ENCODE measurements at regions not wholly inside any gene's neighbourhood (a gene's known extent, or its start where the extent isn't known, plus 50 kb on each side); places are given as distances from the start of the nearest gene placed in this dataset.

DNA sequence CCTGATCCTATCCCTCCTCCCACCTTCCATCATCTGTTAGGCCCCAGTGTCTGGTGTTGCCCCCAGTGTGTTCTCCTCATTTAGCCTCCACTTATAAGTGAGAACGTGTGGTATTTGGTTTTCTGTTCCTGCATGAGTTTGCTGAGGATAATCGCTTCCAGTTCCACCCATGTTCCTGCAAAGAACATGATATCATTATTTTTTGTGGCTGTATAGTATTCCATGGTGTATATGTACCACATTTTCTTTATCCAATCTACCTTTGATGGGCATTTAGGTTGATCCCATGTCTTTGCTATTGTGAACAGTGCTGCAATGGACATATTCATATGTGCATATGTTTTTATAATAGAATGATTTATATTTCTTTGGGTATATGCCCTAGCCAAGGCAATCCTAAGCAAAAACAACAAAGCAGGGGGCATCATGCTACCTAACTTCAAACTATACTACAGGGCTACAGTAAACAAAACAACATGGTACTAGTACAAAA is 142.9 kb downstream of the TNFSF18 start:
- no peaks in the 10 kb centered on the region for H3K27me3 ChIP-seq (ENCODE audit: control insufficient read depth, insufficient read depth, low read length)
- no peak for DNase-seq (ENCODE audit: low read depth, low spot score)
- peak overlapping the region; percentile 68 for H3K27ac ChIP-seq (ENCODE audit: low read depth, low read length)
- TF ChIP-seq, protein P1, sequence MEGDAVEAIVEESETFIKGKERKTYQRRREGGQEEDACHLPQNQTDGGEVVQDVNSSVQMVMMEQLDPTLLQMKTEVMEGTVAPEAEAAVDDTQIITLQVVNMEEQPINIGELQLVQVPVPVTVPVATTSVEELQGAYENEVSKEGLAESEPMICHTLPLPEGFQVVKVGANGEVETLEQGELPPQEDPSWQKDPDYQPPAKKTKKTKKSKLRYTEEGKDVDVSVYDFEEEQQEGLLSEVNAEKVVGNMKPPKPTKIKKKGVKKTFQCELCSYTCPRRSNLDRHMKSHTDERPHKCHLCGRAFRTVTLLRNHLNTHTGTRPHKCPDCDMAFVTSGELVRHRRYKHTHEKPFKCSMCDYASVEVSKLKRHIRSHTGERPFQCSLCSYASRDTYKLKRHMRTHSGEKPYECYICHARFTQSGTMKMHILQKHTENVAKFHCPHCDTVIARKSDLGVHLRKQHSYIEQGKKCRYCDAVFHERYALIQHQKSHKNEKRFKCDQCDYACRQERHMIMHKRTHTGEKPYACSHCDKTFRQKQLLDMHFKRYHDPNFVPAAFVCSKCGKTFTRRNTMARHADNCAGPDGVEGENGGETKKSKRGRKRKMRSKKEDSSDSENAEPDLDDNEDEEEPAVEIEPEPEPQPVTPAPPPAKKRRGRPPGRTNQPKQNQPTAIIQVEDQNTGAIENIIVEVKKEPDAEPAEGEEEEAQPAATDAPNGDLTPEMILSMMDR (IDR thresholded peaks at IDR 0.05; ENCODE audit: low read depth, low read length) = no peak
- CTCF ChIA-PET = interaction anchor here (2.6 kb wide), 1 partner anchor 82 kb away, joined by 8 read pairs; no protein-coding TSS in a partner anchor
- POLR2A ChIA-PET = interaction anchor here (0.6 to 1.0 kb wide), 2 partner anchors 10 to 163 kb away, joined by 3 read pairs; no protein-coding TSS in a partner anchor
- no peak overlapping the region for H3K4me3 ChIP-seq (ENCODE audit: low read depth, low read length)
- H3K9me3 ChIP-seq (ENCODE audit: control insufficient read depth, insufficient read depth, low read length) = peaks cover 4% of the 10 kb centered on the region

DNA sequence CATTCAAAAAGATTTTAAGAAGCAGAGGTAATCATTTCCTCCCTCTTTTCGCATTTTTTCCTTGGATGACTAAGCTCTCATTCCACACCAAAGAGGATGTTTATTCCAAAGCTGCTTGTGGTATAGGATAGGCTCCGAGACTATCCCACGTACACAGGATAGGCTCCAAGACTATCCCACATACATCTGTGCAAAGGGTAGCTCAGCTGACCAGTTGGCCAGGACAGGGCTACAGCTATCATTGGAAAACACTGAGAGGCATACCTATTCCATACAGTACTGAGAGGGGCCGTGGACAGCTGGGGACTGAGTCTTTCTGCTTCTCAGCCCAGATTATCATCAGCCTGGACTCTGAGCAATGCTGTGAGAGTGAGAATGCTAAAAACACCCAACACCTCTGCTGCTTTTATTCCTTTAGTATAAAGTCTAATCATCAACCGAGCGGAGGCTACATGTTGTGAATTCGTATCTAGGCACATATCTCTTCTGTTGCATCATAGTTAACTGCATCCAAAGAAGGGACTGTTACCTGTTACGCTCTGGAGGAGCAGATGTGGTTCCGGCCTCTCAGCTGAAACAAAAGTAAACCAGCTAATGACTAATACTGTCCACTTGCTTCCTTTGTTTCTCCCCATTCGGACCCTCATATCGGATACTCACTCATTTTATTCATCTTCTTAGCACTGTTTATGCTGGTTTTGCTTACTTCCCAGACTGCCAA is 141.0 kb downstream of the TNFSF18 start:
- peak; percentile 99 for DNase-seq (ENCODE audit: low read depth, low spot score)
- Histone ChIP-seq H3K4me3 (ENCODE audit: low read depth, low read length) (peak overlapping the region; percentile 35), H3K27me3 (ENCODE audit: control insufficient read depth, insufficient read depth, low read length) (no peaks in the 10 kb centered on the region), H3K9me3 (ENCODE audit: control insufficient read depth, insufficient read depth, low read length) (peaks cover 10% of the 10 kb centered on the region), H3K27ac (ENCODE audit: low read depth, low read length) (peak overlapping the region; percentile 97)
- POLR2A ChIA-PET = interaction anchor here (0.6 to 2.2 kb wide), 13 partner anchors 8 to 294 kb away, joined by 3 to 13 read pairs (median 6); no protein-coding TSS in a partner anchor
- TF ChIP-seq, protein P1 (IDR thresholded peaks at IDR 0.05; ENCODE audit: low read depth, low read length) = no peak
- CTCF ChIA-PET = interaction anchor here (1.1 to 2.6 kb wide), 4 partner anchors 23 to 293 kb away, joined by 3 to 10 read pairs (median 6); no protein-coding TSS in a partner anchor

DNA sequence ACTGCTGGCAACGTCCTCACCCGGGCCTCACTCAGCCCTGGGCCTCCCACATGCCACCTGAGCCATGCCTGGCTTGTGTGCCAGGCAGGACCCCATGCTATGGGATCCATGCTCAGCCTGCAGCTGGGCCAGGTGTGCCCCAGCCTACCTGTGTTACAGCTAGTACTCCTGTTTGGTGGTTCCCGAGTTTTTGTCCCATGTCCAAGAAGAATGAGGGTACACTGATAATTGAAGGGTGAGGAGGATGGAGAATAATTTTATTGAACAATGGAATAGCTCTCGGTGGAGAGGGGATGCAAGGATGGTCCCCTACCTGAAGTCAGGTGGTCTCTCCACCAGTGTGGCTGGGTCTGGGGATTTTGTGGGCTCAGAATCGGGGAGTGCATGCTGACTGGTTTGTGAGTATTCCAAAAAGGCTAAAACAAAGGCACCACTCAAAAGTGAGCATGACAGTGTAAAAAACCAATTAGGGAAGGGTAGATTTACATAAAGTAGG is 137.9 kb downstream of the TNFSF18 start:
- TF ChIP-seq, protein P1 (IDR thresholded peaks at IDR 0.05; ENCODE audit: low read depth, low read length) = no peak
- ChIA-PET CTCF (no interaction called here), POLR2A (no interaction called here)
- Histone ChIP-seq H3K27ac (ENCODE audit: low read depth, low read length) (no peak overlapping the region), H3K4me3 (ENCODE audit: low read depth, low read length) (no peak overlapping the region), H3K27me3 (ENCODE audit: control insufficient read depth, insufficient read depth, low read length) (no peaks in the 10 kb centered on the region), H3K9me3 (ENCODE audit: control insufficient read depth, insufficient read depth, low read length) (peaks cover 10% of the 10 kb centered on the region)
- DNase-seq (ENCODE audit: low read depth, low spot score) = no peak

DNA sequence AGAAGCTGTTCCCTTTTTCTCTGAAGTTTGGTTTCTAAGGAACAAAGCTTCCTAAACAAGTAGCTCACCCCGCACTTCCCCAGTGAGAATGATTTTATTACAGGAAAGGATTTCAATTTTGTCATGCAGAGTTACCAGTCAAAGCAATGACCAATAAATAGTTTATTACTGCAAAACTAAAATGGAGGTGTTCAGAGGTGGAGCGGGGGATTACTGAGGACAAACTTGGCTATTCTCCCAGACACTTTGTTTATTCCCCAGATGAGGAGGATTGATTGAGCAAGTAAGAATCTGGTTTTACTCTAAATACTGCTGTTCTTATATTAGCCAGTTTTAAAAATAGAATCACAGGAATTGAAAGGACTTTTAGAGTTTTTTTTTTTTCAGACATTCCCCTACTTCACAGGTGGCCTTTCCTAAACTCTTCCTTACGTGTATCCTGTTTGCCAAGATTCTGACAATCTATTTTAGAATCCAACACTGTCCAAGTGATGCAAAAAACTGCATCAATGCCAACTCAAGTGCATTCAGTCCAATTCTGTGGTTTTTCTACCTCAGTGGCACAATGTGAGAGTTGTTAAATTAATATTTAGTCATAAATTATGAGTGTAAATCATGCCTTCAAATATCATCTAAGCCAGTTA is 136.1 kb downstream of the TNFSF18 start:
- POLR2A ChIA-PET = no interaction called here
- Histone ChIP-seq H3K27me3 (ENCODE audit: control insufficient read depth, insufficient read depth, low read length) (no peaks in the 10 kb centered on the region), H3K27ac (ENCODE audit: low read depth, low read length) (no peak overlapping the region)

More for the DNA sequence above, 136.1 kb downstream of the TNFSF18 start:
- Histone ChIP-seq H3K9me3 (ENCODE audit: control insufficient read depth, insufficient read depth, low read length) (peaks cover 10% of the 10 kb centered on the region), H3K4me3 (ENCODE audit: low read depth, low read length) (no peak overlapping the region)
- TF ChIP-seq, protein P1 (IDR thresholded peaks at IDR 0.05; ENCODE audit: low read depth, low read length) = no peak
- CTCF ChIA-PET = interaction anchor here (0.6 kb wide), 1 partner anchor 19 kb away, joined by 5 read pairs; no protein-coding TSS in a partner anchor
- peak; percentile 67 for DNase-seq (ENCODE audit: low read depth, low spot score)
